Right renal cortex interstitium (tissue), 3 donors: ENCODE measurements at regions not wholly inside any gene's neighbourhood (a gene's known extent, or its start where the extent isn't known, plus 50 kb on each side); places are given as distances from the start of the nearest gene placed in this dataset.

ENCODE experiments used
- DNase-seq, 3 donors: peaks; one replicate each; pipeline ENCODE4 v3.0.0-alpha.2; 2013; ENCODE audit warnings: low read depth in 3 of 3, low spot score in 2 of 3

- DNase-seq: no peak
Observed at GRCh38 chr2:175478096-175478768, 296.7 kb upstream of the ATP5MC3 start.

- DNase-seq: no peak
Observed at GRCh38 chr2:175476948-175477347, 295.4 kb upstream of the ATP5MC3 start.

- no peak for DNase-seq
Observed at GRCh38 chr2:175476374-175476773, 294.9 kb upstream of the ATP5MC3 start.

DNA sequence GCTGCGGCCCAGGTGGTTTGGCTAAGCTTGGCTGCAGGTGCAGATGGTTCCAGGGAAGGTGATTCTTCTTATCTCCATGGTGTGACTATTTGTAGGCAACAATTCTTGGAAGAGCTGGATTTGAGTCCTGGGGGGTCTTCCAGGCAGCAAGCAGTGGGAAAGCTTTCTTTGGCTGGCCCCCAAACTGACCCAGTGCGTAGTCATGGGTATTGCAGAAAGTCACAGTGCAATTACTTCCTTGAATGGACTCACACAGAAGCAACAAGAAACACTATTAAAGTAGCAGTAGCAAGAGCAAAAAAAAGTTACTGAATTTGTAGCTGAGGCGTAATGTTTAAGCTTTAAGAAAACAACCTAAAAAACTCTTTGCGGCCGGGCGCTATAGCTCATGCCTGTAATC lies 293.6 kb upstream of the ATP5MC3 start:
- DNase-seq: no peak

- peak; percentile 16 to 24 (median 23) for DNase-seq
Observed at GRCh38 chr2:175468431-175469098, 287.1 kb upstream of the ATP5MC3 start.

DNA sequence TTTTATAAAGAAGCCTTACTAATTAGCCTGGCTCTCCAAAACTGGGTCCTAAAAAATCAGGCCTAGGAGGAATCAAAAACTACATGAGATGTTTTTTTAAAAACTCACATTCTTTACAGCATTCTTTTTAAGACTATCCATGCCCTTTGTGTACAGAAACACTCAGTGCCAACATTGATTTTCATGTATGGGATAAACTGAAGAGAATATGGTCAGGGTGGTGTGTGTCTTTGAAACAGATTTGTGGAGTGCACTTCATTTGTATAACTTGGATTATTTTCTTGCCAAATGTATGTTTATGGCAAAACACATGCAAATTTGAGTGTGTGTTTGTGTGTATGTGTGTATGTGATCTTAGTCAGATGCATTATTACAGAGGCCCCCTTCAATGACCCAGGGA lies 283.6 kb upstream of the ATP5MC3 start:
- no peak for DNase-seq

GRCh38 chr2:175464311-175464670 lies 282.8 kb upstream of the ATP5MC3 start:
- no peak for DNase-seq

GRCh38 chr2:175463589-175464310 lies 282.2 kb upstream of the ATP5MC3 start:
- no peak for DNase-seq

GRCh38 chr2:175463169-175463568 lies 281.7 kb upstream of the ATP5MC3 start:
- DNase-seq: no peak

- DNase-seq: no peak
Observed at GRCh38 chr2:175462246-175462645, 280.7 kb upstream of the ATP5MC3 start.

DNA sequence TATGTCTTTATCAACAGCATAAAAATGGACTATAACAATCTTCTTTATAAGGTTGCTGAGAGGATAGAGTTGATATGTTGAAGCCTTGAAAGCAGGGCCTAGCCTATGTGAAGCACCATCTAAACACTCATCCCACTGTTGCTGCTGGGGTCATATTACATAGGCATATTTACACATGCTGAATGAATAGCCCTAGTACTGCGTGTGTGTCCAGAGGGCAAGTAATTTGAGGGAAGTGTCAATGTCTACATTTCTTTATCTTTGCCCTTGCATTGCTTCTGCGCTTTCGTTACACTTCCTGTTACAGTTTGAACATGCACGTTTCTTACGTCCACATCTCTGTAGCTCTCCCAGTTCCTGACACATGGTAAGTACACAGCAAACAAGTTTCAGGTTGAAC lies 280.3 kb upstream of the ATP5MC3 start:
- DNase-seq: no peak

DNA sequence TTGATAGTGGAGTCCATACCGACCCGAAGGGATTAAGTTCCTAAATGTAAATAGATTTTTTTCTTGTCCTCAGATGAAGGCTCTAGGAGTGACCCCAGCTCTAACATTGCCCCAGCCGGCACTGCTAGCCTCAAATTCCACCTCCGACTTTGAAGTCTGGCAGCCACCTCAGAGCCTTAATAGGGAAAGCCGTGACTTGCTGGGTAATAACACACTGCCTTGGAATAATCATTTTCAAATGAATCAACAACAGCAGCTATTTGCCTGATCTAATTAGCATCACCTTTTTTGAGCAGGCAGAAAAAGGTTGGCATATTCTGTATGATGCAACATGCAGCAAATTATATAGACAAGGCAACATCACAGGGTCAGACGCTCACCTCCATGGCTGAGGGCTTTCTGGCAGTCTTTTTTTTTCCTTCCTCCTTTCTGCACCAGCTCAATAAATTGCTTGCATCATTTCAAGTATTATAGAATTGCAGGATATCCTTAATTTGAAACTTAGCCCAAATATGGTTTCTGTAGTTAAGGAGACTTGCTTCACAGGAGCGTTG lies 276.5 kb upstream of the ATP5MC3 start:
- DNase-seq: no peak

- no peak for DNase-seq
Observed at GRCh38 chr2:175454953-175455389, 273.5 kb upstream of the ATP5MC3 start.

DNA sequence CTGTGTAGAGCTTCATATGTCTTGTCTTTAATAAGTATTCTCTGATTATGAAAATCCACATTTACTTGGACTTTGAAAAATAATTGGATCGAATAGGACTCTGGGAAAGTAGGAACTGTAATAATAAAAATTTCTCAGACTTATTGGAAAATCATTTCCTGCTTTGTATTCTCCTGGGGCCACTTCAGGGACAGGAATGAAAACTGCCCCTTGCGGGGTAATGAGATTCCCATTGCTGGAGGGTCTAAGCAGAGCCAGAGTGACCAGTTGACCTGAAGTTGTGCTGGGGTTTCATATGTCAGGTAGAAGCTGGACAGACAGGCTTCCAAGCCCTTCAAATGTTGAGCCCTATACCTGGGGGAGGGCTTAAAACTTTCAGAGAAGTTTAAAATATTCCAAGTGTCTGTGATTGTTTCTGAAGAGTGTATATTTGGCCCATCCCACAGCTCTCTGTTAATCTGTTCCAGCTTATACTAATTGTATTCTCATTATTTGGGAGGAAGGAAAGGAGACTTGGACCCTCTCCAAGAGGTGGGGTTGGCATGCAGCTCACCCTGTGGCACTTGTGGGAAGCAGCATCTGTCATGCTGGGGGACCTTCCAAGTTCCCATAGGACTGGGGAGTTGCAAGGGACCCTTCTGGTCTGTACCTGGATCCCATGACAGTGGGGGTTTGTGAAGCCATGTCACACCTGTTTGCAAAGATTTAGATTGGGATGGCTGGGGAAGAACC lies 268.7 kb upstream of the ATP5MC3 start:
- DNase-seq: no peak

DNA sequence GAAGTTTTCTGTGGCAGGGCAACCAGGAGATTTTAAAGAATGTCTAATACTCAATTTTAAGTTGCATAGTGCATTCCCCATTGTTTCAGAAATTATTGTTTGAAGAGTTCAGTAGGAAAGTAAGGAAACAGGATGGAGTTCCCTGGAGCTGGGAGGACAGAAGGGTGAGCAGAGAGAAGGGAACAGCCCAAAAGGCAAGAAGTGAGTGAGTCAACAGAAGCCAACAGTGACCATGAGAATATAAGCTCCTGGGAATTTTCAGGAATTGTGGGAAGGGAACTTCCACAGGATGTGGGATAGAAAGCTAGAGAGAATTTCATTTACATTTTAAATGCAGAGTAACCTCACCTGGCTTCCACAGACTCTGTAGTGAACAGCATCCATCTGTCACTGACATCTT lies 268.1 kb upstream of the ATP5MC3 start:
- no peak for DNase-seq

DNA sequence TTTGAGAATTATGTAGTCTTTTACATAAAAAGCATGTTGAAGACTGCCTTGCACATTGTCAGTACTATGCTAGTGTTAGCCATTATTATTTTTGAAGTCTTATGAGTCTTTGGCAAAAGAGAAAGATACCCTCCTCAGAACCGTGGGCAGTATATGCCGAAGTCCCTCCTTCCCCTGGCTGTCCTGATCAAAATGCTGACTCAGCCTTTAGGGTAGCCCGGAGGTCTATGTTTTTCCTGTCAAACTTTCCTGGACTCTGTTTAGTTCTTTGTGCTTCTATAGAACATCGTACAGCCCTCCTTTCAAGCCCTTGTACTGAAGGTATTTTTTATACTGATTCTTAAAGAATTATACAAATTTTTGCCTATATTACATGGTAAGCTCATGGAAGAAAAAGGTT lies 264.7 kb upstream of the ATP5MC3 start:
- DNase-seq: no peak

DNA sequence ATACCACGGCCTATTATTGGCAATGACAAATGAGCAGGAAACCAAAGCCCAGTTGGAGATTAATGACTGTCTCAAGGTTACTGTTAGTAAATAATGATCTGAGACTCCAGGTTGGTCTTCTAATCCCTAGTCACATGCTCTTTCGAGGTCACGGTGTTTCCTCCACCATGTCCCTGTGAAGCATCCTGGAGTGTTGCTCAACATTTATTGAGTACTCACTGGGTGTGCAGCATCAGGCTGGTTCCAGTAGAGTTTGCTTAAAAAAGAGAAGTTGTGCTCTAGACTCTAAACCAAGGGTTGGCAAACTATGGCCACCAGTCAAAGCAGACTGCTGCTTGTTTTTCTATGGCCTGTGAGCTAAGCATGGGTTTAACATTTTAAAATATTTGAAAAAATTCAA lies 263.8 kb upstream of the ATP5MC3 start:
- no peak for DNase-seq

GRCh38 chr2:175442441-175442840 lies 260.9 kb upstream of the ATP5MC3 start:
- no peak for DNase-seq

- DNase-seq: no peak
Observed at GRCh38 chr2:175441181-175441761, 259.8 kb upstream of the ATP5MC3 start.

DNA sequence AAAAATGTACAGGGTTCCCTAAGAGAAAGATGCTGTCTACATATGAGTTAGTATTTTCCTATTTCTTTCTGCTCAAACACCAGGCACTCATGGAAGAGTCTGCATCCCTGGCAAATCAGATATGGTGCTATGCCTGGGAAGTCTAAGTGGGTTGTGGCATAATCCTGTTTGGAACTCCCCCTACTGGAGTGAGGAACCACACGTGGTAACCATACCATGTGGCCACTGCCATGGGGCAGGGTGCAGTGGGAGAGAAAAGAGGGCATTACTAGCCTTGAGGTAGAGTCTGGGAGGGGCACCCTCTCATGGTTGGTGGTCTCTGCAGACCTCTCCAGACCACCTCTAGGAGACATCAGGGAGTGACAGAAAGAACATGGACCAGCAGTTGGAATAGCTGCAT lies 257.9 kb upstream of the ATP5MC3 start:
- no peak for DNase-seq

DNA sequence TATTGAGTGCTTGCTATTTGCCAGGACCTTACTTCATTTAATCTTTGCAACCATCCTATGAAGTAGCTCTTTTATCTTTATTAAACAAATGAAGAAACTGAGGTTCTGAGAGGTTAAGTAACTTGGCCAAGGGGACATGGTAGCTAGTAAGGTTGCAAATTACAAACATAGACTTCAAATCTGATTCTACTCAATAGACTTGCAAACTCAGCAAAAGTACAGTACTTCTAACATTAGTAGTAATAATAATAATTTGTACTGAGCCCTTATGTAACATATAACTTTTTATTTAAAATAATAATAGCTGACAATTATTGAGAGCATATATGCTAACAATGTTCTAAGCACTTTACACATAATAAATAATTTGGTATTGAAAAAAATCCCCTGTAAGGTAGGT lies 255.7 kb upstream of the ATP5MC3 start:
- DNase-seq: no peak
